PC-3 (cell line): ENCODE measurements at regions not wholly inside any gene's neighbourhood (a gene's known extent, or its start where the extent isn't known, plus 50 kb on each side); places are given as distances from the start of the nearest gene placed in this dataset.

Experiments used
- ATAC-seq: fragments of 200-7000 bp; cut with Tn5 transposase; 2 replicates; pipeline ENCODE4 v1.9.1; 2020; ENCODE audit warnings: mild to moderate bottlenecking, moderate library complexity
- BruUV-seq: library from RNA; stranded (reverse); fragments of 400-500 nt; replicated peaks from 2 replicates; lab custom pipeline; 2021; lab: Mats Ljungman, UMichigan
- CTCF ChIA-PET: fragments of 300-600 bp; sonication (Branson Sonifier 250); formaldehyde crosslinking; loops from one replicate; lab custom pipeline; 2022; ENCODE audit warnings: antibody characterized with exemption; lab: Charles Lee
- POLR2A ChIA-PET: fragments of 300-600 bp; sonication (Branson Sonifier 250); formaldehyde crosslinking; loops from one replicate; lab custom pipeline; 2022; ENCODE audit warnings: antibody characterized with exemption; ENCODE audit not compliant: unreplicated experiment; lab: Charles Lee
- DNase-seq: peaks from one replicate; pipeline ENCODE4 v3.0.0-alpha.2; 2015
- H2AFZ ChIP-seq: fragments of 300-600 bp; sonication (generic); 2 replicates; pipeline ENCODE4 v1.6.0; 2016; ENCODE audit warnings: antibody characterized with exemption, low read length
- H3F3A ChIP-seq: fragments of 300-600 bp; sonication (generic); one replicate; pipeline ENCODE4 v1.6.0; 2017; ENCODE audit warnings: antibody characterized with exemption, low read length, control low read depth, mild to moderate bottlenecking; ENCODE audit not compliant: unreplicated experiment
- H3K27ac ChIP-seq: fragments of 300-600 bp; sonication (generic); 2 replicates; pipeline ENCODE4 v1.5.1; 2016; ENCODE audit warnings: mild to moderate bottlenecking, low read length
- H3K27me3 ChIP-seq: fragments of 300-600 bp; sonication (generic); 2 replicates; pipeline ENCODE4 v1.6.1; 2016; ENCODE audit warnings: low read length, mixed read lengths
- H3K36me3 ChIP-seq: fragments of 300-600 bp; sonication (generic); 2 replicates; pipeline ENCODE4 v1.6.1; 2016; ENCODE audit warnings: low read depth, mixed run types, low read length, mixed read lengths
- H3K4me1 ChIP-seq: fragments of 300-600 bp; sonication (generic); 2 replicates; pipeline ENCODE4 v1.5.1; 2016; ENCODE audit warnings: low read length; ENCODE audit not compliant: insufficient read depth
- H3K4me2 ChIP-seq: fragments of 300-600 bp; sonication (generic); 2 replicates; pipeline ENCODE4 v1.6.0; 2016; ENCODE audit warnings: low read length
- H3K4me3 ChIP-seq: fragments of 300-600 bp; sonication (generic); 2 replicates; pipeline ENCODE4 v1.5.1; 2016; ENCODE audit warnings: mild to moderate bottlenecking, low read length, mixed read lengths
- H3K79me2 ChIP-seq: fragments of 300-600 bp; sonication (generic); 2 replicates; pipeline ENCODE4 v1.6.1; 2017; ENCODE audit warnings: low read length, mixed read lengths
- H3K9ac ChIP-seq: fragments of 300-600 bp; sonication (generic); 2 replicates; pipeline ENCODE4 v1.6.0; 2016; ENCODE audit warnings: mild to moderate bottlenecking, low read length
- H3K9me2 ChIP-seq: fragments of 300-600 bp; sonication (generic); replicated peaks from 2 replicates; pipeline ENCODE4 v1.6.1; 2016; ENCODE audit warnings: mixed run types, low read length, mixed read lengths
- H3K9me3 ChIP-seq: fragments of 300-600 bp; sonication (generic); 2 replicates; pipeline ENCODE4 v1.6.1; 2016; ENCODE audit warnings: low read length, mixed read lengths
- H4K20me1 ChIP-seq: fragments of 300-600 bp; sonication (generic); 2 replicates; pipeline ENCODE4 v1.6.1; 2016; ENCODE audit warnings: low read length, mixed read lengths
- CTCF ChIP-seq: fragments of 300-600 bp; sonication (generic); conservative IDR thresholded peaks from 2 replicates; pipeline ENCODE4 v1.5.1; 2017; ENCODE audit warnings: antibody characterized with exemption, low read depth, mild to moderate bottlenecking, low read length
- EZH2 ChIP-seq: fragments of 300-600 bp; sonication (generic); IDR thresholded peaks from one replicate; pipeline ENCODE4 v1.6.1; 2017; ENCODE audit warnings: antibody characterized with exemption, mild to moderate bottlenecking, low read length; ENCODE audit not compliant: unreplicated experiment
- EZH2phosphoT487 ChIP-seq: fragments of 300-600 bp; sonication (generic); IDR thresholded peaks from 2 replicates; pipeline ENCODE4 v1.6.1; 2018; ENCODE audit warnings: mild to moderate bottlenecking, antibody characterized with exemption, low read length, borderline replicate concordance
- intact Hi-C: fragments of 100-400 bp; cut with micrococcal nuclease; formaldehyde crosslinking; loops from 2 replicates; pipeline ENCODE4 v1.9.0; 2023

- no peak overlapping the region for H3K4me2 ChIP-seq
- TF ChIP-seq CTCF, result no peak
- no peak for TF ChIP-seq EZH2
- TF ChIP-seq EZH2phosphoT487, result no peak
- H3K4me1 ChIP-seq, result peaks cover 7% of the 10 kb centered on the region; the same call in 1 of the 2 replicates
- CTCF ChIA-PET, result no interaction called here
- H3K9me2 ChIP-seq, result no peaks in the 10 kb centered on the region
- peaks cover 50% of the 10 kb centered on the region for H3K27me3 ChIP-seq
- H3K4me3 ChIP-seq, result no peak overlapping the region
- H4K20me1 ChIP-seq, result no peaks in the 10 kb centered on the region
- BruUV-seq, result no TSS peak
- POLR2A ChIA-PET, result no interaction called here
- H3K36me3 ChIP-seq, result no peaks in the 10 kb centered on the region
- H3K79me2 ChIP-seq, result no peaks in the 10 kb centered on the region
- no peak for DNase-seq
- no peak overlapping the region for H3K27ac ChIP-seq
- H3K9me3 ChIP-seq, result no peaks in the 10 kb centered on the region
- no peak for ATAC-seq
- no peaks in the 10 kb centered on the region for H3F3A ChIP-seq
- H2AFZ ChIP-seq, result no peak overlapping the region
- intact Hi-C loops, result no loop called here
- H3K9ac ChIP-seq, result no peak overlapping the region
These were observed 78.6 kb upstream of the GATA5 start for GRCh38 chr20:62554214-62554897.

GRCh38 chr20:62554898-62555641, 79.3 kb upstream of the GATA5 start:
- no peaks in the 10 kb centered on the region for H3K9me3 ChIP-seq
- CTCF ChIA-PET, result no interaction called here
- H3K9ac ChIP-seq, result no peak overlapping the region
- no peak overlapping the region for H2AFZ ChIP-seq
- POLR2A ChIA-PET, result no interaction called here
- H3K4me1 ChIP-seq, result peaks cover 7% of the 10 kb centered on the region; the same call in 1 of the 2 replicates
- no peaks in the 10 kb centered on the region for H3K36me3 ChIP-seq
- no peaks in the 10 kb centered on the region for H3K79me2 ChIP-seq
- BruUV-seq, result no TSS peak
- no peak overlapping the region for H3K4me3 ChIP-seq
- H4K20me1 ChIP-seq, result no peaks in the 10 kb centered on the region
- no peaks in the 10 kb centered on the region for H3K9me2 ChIP-seq
- H3K4me2 ChIP-seq, result no peak overlapping the region
- H3K27ac ChIP-seq, result no peak overlapping the region
- DNase-seq (no peak), ATAC-seq (no peak)
- TF ChIP-seq EZH2 (no peak), EZH2phosphoT487 (no peak), CTCF (no peak)
- H3F3A ChIP-seq, result no peaks in the 10 kb centered on the region
- H3K27me3 ChIP-seq, result peaks cover 49% of the 10 kb centered on the region
- intact Hi-C loops, result no loop called here
